H1 (cell line): ENCODE measurements at regions not wholly inside any gene's neighbourhood (a gene's known extent, or its start where the extent isn't known, plus 50 kb on each side); places are given as distances from the start of the nearest gene placed in this dataset.

Experiments used
- CTCF ChIA-PET: fragments of 300-600 bp; sonication (Branson Sonifier 250); formaldehyde crosslinking; loops from one replicate; lab custom pipeline; 2021; ENCODE audit not compliant: partially characterized antibody; lab: Charles Lee
- POLR2A ChIA-PET: fragments of 300-600 bp; sonication (Branson Sonifier 250); formaldehyde crosslinking; loops from one replicate; lab custom pipeline; 2021; ENCODE audit warnings: inconsistent platforms; ENCODE audit not compliant: partially characterized antibody; lab: Charles Lee
- DNase-seq, 2 experiments: peaks; one replicate each; pipeline versions ENCODE4 v3.0.0 to v3.0.0-alpha.2; 2010 to 2022; ENCODE audit warnings: low spot score in 2 of 2, low read depth in 1 of 2, mixed read lengths in 1 of 2
- FAIRE-seq: peaks from 2 replicates; lab custom pipeline; 2011; peaks lifted over from hg19 to GRCh38; lab: Jason Lieb, UNC
- H2AFZ ChIP-seq: 2 replicates; pipeline ENCODE4 v1.8.1; 2012; ENCODE audit warnings: low read length, inconsistent platforms
- H2AK5ac ChIP-seq: 2 replicates; pipeline ENCODE4 v1.6.1; 2013; ENCODE audit warnings: low read depth, low read length
- H2BK120ac ChIP-seq: replicated peaks from 2 replicates; pipeline ENCODE3; 2013; ENCODE audit warnings: low read depth, low read length, inconsistent platforms
- H2BK12ac ChIP-seq: 2 replicates; pipeline ENCODE4 v1.6.1; 2013; ENCODE audit warnings: low read depth, low read length
- H2BK15ac ChIP-seq: 2 replicates; pipeline ENCODE4 v1.6.1; 2013; ENCODE audit warnings: low read length
- H2BK20ac ChIP-seq: 2 replicates; pipeline ENCODE4 v1.6.1; 2013; ENCODE audit warnings: low read length
- H2BK5ac ChIP-seq: 2 replicates; pipeline ENCODE4 v1.6.1; 2013; ENCODE audit warnings: low read depth, low read length
- H3K14ac ChIP-seq: 2 replicates; pipeline ENCODE4 v1.6.1; 2013; ENCODE audit warnings: inconsistent platforms; ENCODE audit not compliant: insufficient read length
- H3K18ac ChIP-seq: 2 replicates; pipeline ENCODE4 v1.6.1; 2013; ENCODE audit warnings: low read length; ENCODE audit errors: extremely low read depth
- H3K23ac ChIP-seq: 2 replicates; pipeline ENCODE4 v1.6.1; 2013; ENCODE audit warnings: inconsistent platforms; ENCODE audit not compliant: insufficient read length
- H3K23me2 ChIP-seq: 2 replicates; pipeline ENCODE4 v1.6.1; 2013; ENCODE audit warnings: low read depth, low read length
- H3K27ac ChIP-seq: 2 replicates; pipeline ENCODE4 v1.6.1; 2011; ENCODE audit warnings: low read depth, low read length, inconsistent platforms
- H3K27me3 ChIP-seq, 4 experiments: replicated peaks in 1 of 4; 1 replicate in 1 of 4; 2 replicates in 3 of 4; pipeline versions ENCODE4 v1.6.1 to v1.8.1; 2011 to 2013; ENCODE audit warnings: low read length in 3 of 4, mild to moderate bottlenecking in 3 of 4, inconsistent platforms in 2 of 4, mixed read lengths in 2 of 4, moderate library complexity in 1 of 4; ENCODE audit not compliant: control insufficient read depth in 3 of 4, insufficient read depth in 3 of 4; ENCODE audit errors: extremely low read depth in 1 of 4
- H3K36me3 ChIP-seq, 4 experiments: 2 replicates each; pipeline versions ENCODE4 v1.6.1 to v1.8.1; 2011 to 2013; ENCODE audit warnings: mild to moderate bottlenecking in 4 of 4, low read length in 3 of 4, moderate library complexity in 2 of 4, control low read depth in 1 of 4, inconsistent platforms in 1 of 4; ENCODE audit not compliant: insufficient read depth in 4 of 4, control insufficient read depth in 2 of 4
- H3K4ac ChIP-seq: replicated peaks from 2 replicates; pipeline ENCODE3; 2013; ENCODE audit warnings: low read length, low read depth, mixed read lengths, inconsistent platforms; ENCODE audit not compliant: insufficient read length
- H3K4me1 ChIP-seq, 4 experiments: replicated peaks in 1 of 4; 1 replicate in 1 of 4; 2 replicates in 3 of 4; pipeline versions ENCODE4 v1.6.1 to v1.8.1; 2011 to 2013; ENCODE audit warnings: low read length in 3 of 4, inconsistent platforms in 2 of 4, mixed read lengths in 1 of 4; ENCODE audit not compliant: insufficient read depth in 4 of 4, control insufficient read depth in 3 of 4
- H3K4me2 ChIP-seq, 2 experiments: 2 replicates each; pipeline versions ENCODE4 v1.6.1 to v1.8.1; 2011 to 2013; ENCODE audit warnings: low read depth in 2 of 2, low read length in 2 of 2, control low read depth in 1 of 2, inconsistent platforms in 1 of 2, mild to moderate bottlenecking in 1 of 2; ENCODE audit not compliant: insufficient read depth in 1 of 2
- H3K4me3 ChIP-seq, 4 experiments: fragments of 200-600, 300-600 bp in 1 of 4; sonication (generic), shearing (Covaris generic), sonication (Bioruptor Twin) in 1 of 4; 2 replicates each; pipeline versions ENCODE4 v1.5.1 to v1.8.1; 2011 to 2016; ENCODE audit warnings: low read length in 4 of 4, low read depth in 3 of 4, control low read depth in 2 of 4, inconsistent platforms in 2 of 4, mild to moderate bottlenecking in 2 of 4, mixed read lengths in 1 of 4, moderate library complexity in 1 of 4; ENCODE audit not compliant: insufficient read depth in 2 of 4; ENCODE audit errors: extremely low read depth in 1 of 4
- H3K56ac ChIP-seq: replicated peaks from 2 replicates; pipeline ENCODE3; 2013; ENCODE audit warnings: low read depth, mild to moderate bottlenecking, mixed read lengths, low read length, inconsistent platforms; ENCODE audit not compliant: insufficient read length
- H3K79me1 ChIP-seq: 2 replicates; pipeline ENCODE4 v1.6.1; 2013; ENCODE audit warnings: low read depth, low read length, control low read depth
- H3K79me2 ChIP-seq, 2 experiments: 2 replicates each; pipeline versions ENCODE4 v1.6.1 to v1.8.1; 2012 to 2013; ENCODE audit warnings: low read length in 2 of 2, mild to moderate bottlenecking in 2 of 2, inconsistent platforms in 1 of 2; ENCODE audit not compliant: insufficient read depth in 2 of 2, control insufficient read depth in 1 of 2
- H3K9ac ChIP-seq, 4 experiments: replicated peaks in 1 of 4; 1 replicate in 1 of 4; 2 replicates in 3 of 4; pipeline versions ENCODE4 v1.6.1 to v1.8.1; 2011 to 2013; ENCODE audit warnings: low read depth in 3 of 4, low read length in 3 of 4, control low read depth in 2 of 4, mild to moderate bottlenecking in 2 of 4, moderate library complexity in 2 of 4, inconsistent platforms in 1 of 4; ENCODE audit errors: extremely low read depth in 1 of 4
- H3K9me3 ChIP-seq, 2 experiments: 2 replicates each; pipeline versions ENCODE4 v1.6.1 to v1.8.1; 2012 to 2013; ENCODE audit warnings: mild to moderate bottlenecking in 2 of 2, moderate library complexity in 2 of 2, control low read depth in 1 of 2, inconsistent platforms in 1 of 2, low read depth in 1 of 2, low read length in 1 of 2, mixed read lengths in 1 of 2; ENCODE audit not compliant: insufficient read depth in 2 of 2
- H4K20me1 ChIP-seq, 2 experiments: replicated peaks in 1 of 2; 2 replicates each; pipeline versions ENCODE3 to v1.8.1; 2011 to 2013; ENCODE audit warnings: inconsistent platforms in 2 of 2, low read length in 2 of 2, mild to moderate bottlenecking in 1 of 2; ENCODE audit not compliant: insufficient read depth in 2 of 2, control insufficient read depth in 1 of 2
- H4K5ac ChIP-seq: 2 replicates; pipeline ENCODE4 v1.6.1; 2013; ENCODE audit warnings: low read length, low read depth, mixed read lengths, inconsistent platforms; ENCODE audit not compliant: insufficient read length
- H4K8ac ChIP-seq: 2 replicates; pipeline ENCODE4 v1.8.0; 2013; ENCODE audit warnings: mild to moderate bottlenecking, moderate library complexity, low read length, inconsistent platforms; ENCODE audit not compliant: insufficient read depth; ENCODE audit errors: extremely low read depth
- H4K91ac ChIP-seq: replicated peaks from 2 replicates; pipeline ENCODE3; 2013; ENCODE audit warnings: low read length, mixed read lengths, inconsistent platforms; ENCODE audit not compliant: insufficient read length
- BCL11A ChIP-seq, 2 experiments: IDR thresholded peaks; one replicate each; pipeline ENCODE4 v1.6.1; 2011; ENCODE audit warnings: low read depth in 2 of 2, low read length in 2 of 2, mild to moderate bottlenecking in 2 of 2
- CTBP2 ChIP-seq: IDR thresholded peaks from 2 replicates; pipeline ENCODE4 v1.7.0; 2011; ENCODE audit warnings: borderline replicate concordance, mild to moderate bottlenecking, moderate library complexity, mixed read lengths, low read length; ENCODE audit not compliant: insufficient read depth, insufficient read length
- CTCF ChIP-seq, 3 experiments: IDR thresholded peaks; 1 replicate in 2 of 3; 2 replicates in 1 of 3; pipeline versions ENCODE4 v1.5.1 to v1.6.1; 2011; ENCODE audit warnings: low read length in 3 of 3, mild to moderate bottlenecking in 3 of 3, inconsistent platforms in 2 of 3, low read depth in 1 of 3, moderate library complexity in 1 of 3; ENCODE audit not compliant: insufficient read depth in 1 of 3; ENCODE audit errors: control extremely low read depth in 1 of 3
- EGR1 ChIP-seq: IDR thresholded peaks from 2 replicates; pipeline ENCODE4 v1.6.1; 2011; ENCODE audit warnings: low read depth, low read length, borderline replicate concordance
- HDAC6 ChIP-seq: IDR thresholded peaks from one replicate; pipeline ENCODE4 v1.7.1; 2012; ENCODE audit warnings: low read depth, mild to moderate bottlenecking, inconsistent platforms, low read length, moderate library complexity
- PHF8 ChIP-seq: fragments of 200-600 bp; sonication (generic); conservative IDR thresholded peaks from 2 replicates; pipeline ENCODE4 v1.7.1; 2012; ENCODE audit warnings: low read depth, mild to moderate bottlenecking, inconsistent platforms, low read length, moderate library complexity
- POLR2AphosphoS5 ChIP-seq: IDR thresholded peaks from 2 replicates; pipeline ENCODE4 v1.6.1; 2011; ENCODE audit warnings: low read depth, low read length
- SAP30 ChIP-seq: fragments of 300-600 bp; sonication (generic); IDR thresholded peaks from 2 replicates; pipeline ENCODE4 v1.7.1; 2012; ENCODE audit warnings: low read length, moderate library complexity, mild to moderate bottlenecking, inconsistent platforms; ENCODE audit not compliant: insufficient read depth, insufficient replicate concordance
- SP4 ChIP-seq: IDR thresholded peaks from 2 replicates; pipeline ENCODE4 v1.6.1; 2012; ENCODE audit warnings: low read length, inconsistent platforms
- TAF7 ChIP-seq: optimal IDR thresholded peaks from 2 replicates; pipeline ENCODE3; 2011; ENCODE audit warnings: low read depth, mild to moderate bottlenecking, inconsistent platforms, low read length, moderate library complexity, borderline replicate concordance
- TEAD4 ChIP-seq: IDR thresholded peaks from 2 replicates; pipeline ENCODE4 v1.6.1; 2012; ENCODE audit warnings: low read depth, low read length, inconsistent platforms, mixed read lengths
- WGBS, 2 experiments: shearing (Covaris generic) in 1 of 2; methylation state at CpG; one replicate each; pipeline versions ENCODE4 v1.1.6 to v1.1.7; 2013 to 2015; ENCODE audit warnings: low lambda C conversion rate in 2 of 2, mixed read lengths in 2 of 2, inconsistent platforms in 1 of 2, low coverage in 1 of 2, missing lambda C conversion rate in 1 of 2; ENCODE audit not compliant: insufficient replicate concordance in 2 of 2, insufficient coverage in 1 of 2, insufficient read length in 1 of 2; ENCODE audit errors: extremely low coverage in 1 of 2, missing lambda C conversion rate in 1 of 2; 5-methylcytosine and 5-hydroxymethylcytosine counted together
- TF ChIP-seq, protein P1 (sequence below): IDR thresholded peaks from 2 replicates; pipeline ENCODE4 v1.6.1; 2012; ENCODE audit warnings: inconsistent platforms

- no peak overlapping the region for H3K18ac ChIP-seq
- H3K36me3 ChIP-seq: no peaks in the 10 kb centered on the region
- no peak overlapping the region for H2BK12ac ChIP-seq
- H3K79me1 ChIP-seq: no peaks in the 10 kb centered on the region
- no peak overlapping the region for H3K4ac ChIP-seq
- H3K79me2 ChIP-seq: no peaks in the 10 kb centered on the region
- no peak for DNase-seq
- ChIA-PET CTCF (interaction anchor here (1.1 to 2.7 kb wide), 5 partner anchors 8 to 66 kb away, joined by 3 to 8 read pairs (median 4); no protein-coding TSS in a partner anchor), POLR2A (no interaction called here)
- FAIRE-seq: no peak
- no peak overlapping the region for H3K23ac ChIP-seq
- no peak overlapping the region for H2BK120ac ChIP-seq
- no peak overlapping the region for H3K27ac ChIP-seq
- H4K91ac ChIP-seq: no peak overlapping the region
- H3K56ac ChIP-seq: no peak overlapping the region
- H2AK5ac ChIP-seq: no peak overlapping the region
- H2BK5ac ChIP-seq: no peak overlapping the region
- H3K9me3 ChIP-seq: no peaks in the 10 kb centered on the region
- no peak overlapping the region for H3K14ac ChIP-seq
- H4K5ac ChIP-seq: no peak overlapping the region
- no peak overlapping the region for H3K4me2 ChIP-seq
- no peak overlapping the region for H2BK20ac ChIP-seq
- H2AFZ ChIP-seq: no peak overlapping the region
- H4K20me1 ChIP-seq: no peaks in the 10 kb centered on the region
- no peak overlapping the region for H3K4me3 ChIP-seq
- no peaks in the 10 kb centered on the region; a peak in 1 of 7 replicates for H3K27me3 ChIP-seq
- H3K9ac ChIP-seq: no peak overlapping the region
- WGBS, 2 experiments: 96% methylated on average over 7 of the region's 7 CpGs; no CpG with 5 or more reads in 1 of the 2 experiments
- no peaks in the 10 kb centered on the region for H3K23me2 ChIP-seq
- H3K4me1 ChIP-seq: peaks cover 0 to 4% (median 0%) of the 10 kb centered on the region in 4 experiments; a peak in 1 of 7 replicates
- H2BK15ac ChIP-seq: no peak overlapping the region
- no peak overlapping the region for H4K8ac ChIP-seq
- TF ChIP-seq TEAD4 (no peak), CTCF (IDR thresholded peaks at IDR 0.05; ENCODE audit: control extremely low read depth in 1 of 3, insufficient read depth in 1 of 3, low read depth in 1 of 3, low read length in 3 of 3) (no peak), EGR1 (no peak), HDAC6 (no peak), SP4 (no peak), PHF8 (no peak), BCL11A (IDR thresholded peaks at IDR 0.05; ENCODE audit: low read depth in 2 of 2, low read length in 2 of 2) (no peak), TAF7 (no peak), CTBP2 (no peak), POLR2AphosphoS5 (no peak), SAP30 (no peak)
- TF ChIP-seq, protein P1, sequence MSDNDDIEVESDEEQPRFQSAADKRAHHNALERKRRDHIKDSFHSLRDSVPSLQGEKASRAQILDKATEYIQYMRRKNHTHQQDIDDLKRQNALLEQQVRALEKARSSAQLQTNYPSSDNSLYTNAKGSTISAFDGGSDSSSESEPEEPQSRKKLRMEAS: no peak
Observed at GRCh38 chr15:98333251-98333650, 315.1 kb upstream of the IGF1R start.
